ENCODE measurements at regions not wholly inside any gene's neighbourhood (a gene's known extent, or its start where the extent isn't known, plus 50 kb on each side); places are given as distances from the start of the nearest gene placed in this dataset.

GRCh38 chr3:73225146-73225855 lies 163.8 kb downstream of the EBLN2 start:
- no peak for TF ChIP-seq POLR2A (IDR thresholded peaks at IDR 0.05; ENCODE audit: extremely low read depth, insufficient read length)
- TF ChIP-seq CTCF (IDR thresholded peaks at IDR 0.05; ENCODE audit: low read depth, low read length), result no peak
- TF ChIP-seq MAX (IDR thresholded peaks at IDR 0.05; ENCODE audit: low read depth, low read length), result no peak
- no peak for TF ChIP-seq MYC (IDR thresholded peaks at IDR 0.05; ENCODE audit: low read depth, low read length)

Data from NB4 (cell line).